UCSD-AML1 (cell line): ENCODE measurements at regions not wholly inside any gene's neighbourhood (a gene's known extent, or its start where the extent isn't known, plus 50 kb on each side); places are given as distances from the start of the nearest gene placed in this dataset.

Experiments used
- DNase-seq: peaks from one replicate; lab custom pipeline; 2025; ENCODE audit not compliant: unreplicated experiment; lab: John Stamatoyannopoulos, UW

DNA sequence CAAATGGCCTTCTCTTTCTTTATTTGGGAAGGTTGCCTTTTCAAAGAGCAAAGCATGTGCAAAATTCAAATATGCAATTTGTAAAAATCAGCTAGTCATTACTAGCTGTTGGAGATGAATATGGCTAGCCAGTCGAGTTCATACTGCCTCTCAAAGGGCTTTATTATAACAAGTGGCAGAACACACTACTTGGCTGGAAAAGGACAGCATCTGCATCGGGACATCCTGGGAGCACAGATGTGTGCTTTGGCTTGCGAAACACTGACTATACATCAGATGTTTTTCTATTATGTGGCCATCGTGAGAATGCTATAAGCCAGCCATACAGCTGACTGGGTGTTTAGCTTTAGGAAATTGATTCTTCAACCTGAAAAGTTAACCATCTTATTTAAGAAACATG is 424.2 kb downstream of the KCTD12 start:
- no peak for DNase-seq

DNA sequence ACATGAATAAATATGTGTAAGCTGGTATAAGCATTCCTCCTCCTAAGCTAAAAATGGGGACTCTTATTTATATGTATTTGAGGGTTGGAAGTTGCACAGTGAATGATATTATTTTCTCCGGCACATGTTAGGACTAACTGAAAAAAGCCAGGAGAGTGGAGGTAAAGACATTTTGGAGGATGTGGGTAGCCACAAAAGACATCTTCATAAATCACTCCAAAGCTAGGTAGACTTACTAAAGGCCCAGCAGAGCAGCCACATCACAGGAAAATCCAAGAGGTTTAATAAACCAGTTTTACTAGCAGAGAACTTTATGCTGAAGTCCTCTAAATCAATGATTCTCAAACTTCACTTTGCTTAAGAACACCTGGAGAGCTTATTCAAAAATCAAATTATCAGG is 424.7 kb downstream of the KCTD12 start:
- DNase-seq = no peak

DNA sequence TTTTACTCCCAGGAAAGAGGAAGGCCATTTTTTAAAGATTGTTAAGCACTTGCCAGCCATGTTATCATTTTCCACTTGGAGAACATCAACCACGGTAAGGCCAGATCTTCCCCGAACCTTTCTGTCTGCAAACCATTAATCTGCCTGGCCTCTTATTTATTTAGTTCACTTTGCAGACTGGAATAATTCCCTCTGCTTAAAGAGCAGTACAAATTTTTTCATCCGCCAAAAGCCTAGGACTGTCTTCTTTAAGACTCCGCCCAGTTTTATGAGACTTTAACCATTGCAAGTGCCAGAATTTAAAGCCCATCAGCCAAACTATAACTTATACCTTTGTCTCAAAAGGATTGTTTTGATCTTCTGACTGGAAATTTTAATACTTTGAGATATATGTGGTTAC is 426.3 kb downstream of the KCTD12 start:
- DNase-seq = no peak

DNA sequence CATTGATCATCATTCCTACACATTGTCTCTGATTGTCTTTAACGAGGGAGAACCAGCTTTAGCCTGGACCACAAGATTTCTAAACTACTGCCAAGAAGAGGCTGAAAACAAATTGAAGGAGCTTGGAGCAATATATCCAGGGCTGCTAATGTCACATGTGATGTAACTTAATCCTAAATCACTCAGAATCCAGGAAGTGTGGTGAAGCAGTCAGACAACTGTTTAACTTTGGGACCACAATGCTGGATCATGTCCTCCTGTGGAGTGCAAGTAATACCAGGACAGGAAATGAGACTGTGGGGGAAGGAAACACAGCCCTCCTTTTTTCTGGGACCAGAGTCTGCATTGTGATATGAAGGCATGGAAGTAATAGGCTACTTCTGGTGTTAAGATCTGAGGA is 430.2 kb downstream of the KCTD12 start:
- DNase-seq = peak; percentile 51

DNA sequence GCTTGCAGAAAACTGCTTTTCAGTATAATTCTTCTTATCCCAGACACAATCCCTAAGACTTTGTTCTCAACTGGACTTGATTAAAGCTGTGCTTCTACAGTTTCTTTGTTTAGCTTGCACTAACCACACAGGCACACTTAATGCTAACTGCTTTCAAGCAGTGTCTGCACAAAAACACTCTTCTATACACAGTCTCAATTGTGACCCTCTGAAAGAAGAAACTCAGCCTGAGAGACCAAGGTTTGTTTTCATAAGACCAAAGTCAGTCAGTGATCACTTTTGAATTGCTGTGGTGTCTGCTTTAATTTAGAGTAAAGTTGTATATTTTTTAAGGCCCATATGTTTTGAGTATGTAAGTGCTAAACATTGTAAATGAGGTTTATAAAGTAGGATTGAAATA is 431.2 kb downstream of the KCTD12 start:
- no peak for DNase-seq

DNA sequence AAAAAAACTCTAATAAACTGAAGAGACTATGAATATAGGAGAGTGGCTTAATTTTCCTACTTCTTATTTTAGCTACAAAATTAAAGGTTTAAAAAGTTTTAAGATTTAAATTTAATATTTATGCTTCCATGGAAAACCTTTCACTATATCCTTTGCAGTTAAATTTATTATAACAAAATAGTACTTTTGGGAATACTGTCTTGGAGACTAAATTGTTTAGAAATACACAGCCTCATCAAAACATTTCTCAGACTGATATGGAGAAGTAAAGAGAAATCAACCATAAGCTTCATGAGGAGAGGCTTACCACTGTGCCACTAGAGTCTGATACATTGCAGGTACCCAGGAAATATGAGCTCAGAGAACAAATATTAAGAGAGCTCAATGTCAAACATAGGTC is 436.5 kb downstream of the KCTD12 start:
- no peak for DNase-seq

DNA sequence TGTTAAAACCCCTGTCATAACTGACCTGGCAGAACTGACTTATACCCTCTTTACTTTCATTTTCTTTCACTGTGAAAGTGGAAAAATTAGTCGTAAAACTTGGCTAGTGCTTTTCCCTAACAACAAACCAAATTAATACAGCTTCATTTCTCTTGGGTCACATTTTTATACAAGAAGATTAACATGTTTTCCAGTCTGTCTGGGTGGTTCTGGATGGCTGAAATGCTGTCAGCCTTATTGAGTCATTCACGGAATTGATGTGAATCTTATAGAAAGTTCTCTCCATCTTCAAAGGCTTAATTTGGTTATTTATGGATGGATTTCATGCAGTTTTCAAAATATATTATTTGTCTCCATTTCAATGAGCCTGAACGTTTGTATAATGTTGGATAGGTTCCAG is 440.0 kb downstream of the KCTD12 start:
- DNase-seq = no peak

DNA sequence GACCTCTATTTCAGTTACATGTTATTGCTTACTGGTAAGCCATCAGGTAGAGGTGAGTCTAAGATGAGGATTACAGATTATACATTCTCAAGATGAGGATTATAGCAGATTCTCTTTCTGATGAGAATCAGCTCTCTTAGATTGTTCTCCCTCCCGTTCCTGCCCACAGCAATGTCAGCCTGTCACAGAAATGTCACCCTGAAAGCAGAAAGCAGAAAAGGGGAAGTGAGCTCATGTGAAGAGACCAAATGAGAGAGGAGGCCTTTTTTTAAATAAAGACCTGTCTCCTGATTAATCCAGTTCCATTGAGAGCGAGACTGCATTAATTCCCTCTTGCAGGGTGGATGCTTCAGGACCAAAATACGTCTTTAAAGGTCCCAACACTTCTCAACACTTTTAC is 445.6 kb downstream of the KCTD12 start:
- DNase-seq = peak; percentile 8

DNA sequence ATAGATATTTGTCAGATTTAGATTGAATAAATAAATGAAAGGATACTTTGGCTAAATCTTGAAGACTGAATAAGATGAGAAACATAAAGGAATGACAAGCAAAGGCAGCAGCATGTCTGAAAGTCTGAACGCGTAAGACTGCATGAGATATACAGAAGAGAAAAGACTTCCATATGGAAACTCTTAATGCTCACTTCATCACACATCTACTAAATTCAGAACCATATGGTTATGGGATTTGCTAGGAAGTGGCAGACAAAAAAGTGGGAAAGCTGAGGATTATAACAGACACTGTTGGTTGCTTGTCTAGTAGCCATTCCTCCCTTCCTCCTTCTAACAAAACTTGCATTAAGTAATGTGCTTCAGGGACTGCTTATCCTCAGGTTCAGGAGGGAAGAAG is 446.7 kb downstream of the KCTD12 start:
- DNase-seq = no peak

DNA sequence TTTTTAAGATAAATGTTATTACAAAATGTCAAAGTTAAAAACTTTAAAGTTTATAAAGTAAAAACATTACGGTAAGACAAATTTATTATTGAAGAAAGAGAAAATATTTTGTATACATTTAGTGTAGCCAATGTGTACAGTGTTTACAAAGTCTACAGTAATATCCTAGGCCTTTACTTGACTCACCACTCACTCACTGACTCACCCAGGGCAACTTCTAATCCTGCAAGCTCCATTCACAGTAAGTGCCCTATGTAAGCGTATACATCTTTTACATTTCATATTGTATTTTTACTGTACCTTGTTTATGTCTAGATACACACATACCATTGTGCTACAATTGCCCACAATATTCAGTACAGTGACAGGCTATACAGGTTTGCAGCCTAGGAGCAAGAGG is 448.2 kb downstream of the KCTD12 start:
- no peak for DNase-seq

DNA sequence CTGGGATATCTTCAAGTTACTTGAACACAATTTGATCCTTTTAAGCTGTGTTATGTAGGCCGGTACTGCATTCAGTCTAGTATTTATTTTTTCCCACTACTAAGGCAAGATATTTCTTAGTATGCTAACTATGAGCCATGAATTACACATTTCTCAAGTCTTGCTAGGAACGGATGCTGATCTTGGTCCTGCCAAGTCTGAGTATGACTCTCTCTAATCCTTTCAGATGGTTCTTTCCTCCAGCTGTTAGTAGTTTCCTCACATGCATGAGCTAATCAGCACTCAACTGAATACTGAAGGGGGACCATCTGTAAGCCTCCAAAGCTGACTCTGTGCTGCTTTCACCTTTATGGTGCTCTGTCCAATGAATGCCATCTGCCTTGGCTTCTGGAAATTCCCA is 460.3 kb downstream of the KCTD12 start:
- DNase-seq = no peak

DNA sequence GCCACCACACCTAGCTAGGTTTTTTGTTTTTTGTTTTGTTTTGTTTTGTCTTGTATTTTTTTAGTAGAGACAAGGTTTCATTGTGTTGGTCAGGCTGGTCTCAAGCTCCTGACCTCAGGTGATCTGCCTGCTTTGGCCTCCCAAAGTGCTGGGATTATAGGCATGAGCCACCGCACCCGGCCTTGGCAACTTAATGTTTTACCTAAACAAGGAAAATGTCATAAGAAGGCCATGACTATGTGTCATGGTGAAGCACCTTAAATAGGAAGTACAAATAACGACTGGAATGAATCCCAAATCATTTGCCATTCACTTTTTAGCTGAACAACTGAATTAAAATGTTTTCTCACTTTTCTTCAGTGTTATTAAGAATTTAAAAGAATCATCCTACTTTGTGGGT is 465.2 kb downstream of the KCTD12 start:
- DNase-seq = no peak

DNA sequence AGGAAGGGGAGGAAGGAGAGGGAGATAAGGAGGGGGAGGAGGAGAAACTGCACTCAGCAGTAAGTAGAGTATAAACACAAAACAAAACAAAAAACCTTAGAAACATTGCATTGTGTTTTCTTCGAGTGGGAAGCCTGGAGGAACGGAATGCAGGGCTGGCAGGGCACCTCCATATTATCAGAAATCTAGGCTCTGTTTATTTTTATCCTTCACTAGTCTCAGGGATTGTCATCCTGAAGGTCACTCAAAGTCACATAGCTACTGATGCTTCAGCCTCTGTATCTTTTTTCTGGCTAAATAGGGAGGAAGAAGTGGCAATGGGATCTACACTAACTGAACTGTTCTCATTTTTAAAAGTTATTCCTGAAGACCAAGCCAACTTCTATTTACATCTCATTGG is 467.8 kb downstream of the KCTD12 start:
- DNase-seq = no peak

DNA sequence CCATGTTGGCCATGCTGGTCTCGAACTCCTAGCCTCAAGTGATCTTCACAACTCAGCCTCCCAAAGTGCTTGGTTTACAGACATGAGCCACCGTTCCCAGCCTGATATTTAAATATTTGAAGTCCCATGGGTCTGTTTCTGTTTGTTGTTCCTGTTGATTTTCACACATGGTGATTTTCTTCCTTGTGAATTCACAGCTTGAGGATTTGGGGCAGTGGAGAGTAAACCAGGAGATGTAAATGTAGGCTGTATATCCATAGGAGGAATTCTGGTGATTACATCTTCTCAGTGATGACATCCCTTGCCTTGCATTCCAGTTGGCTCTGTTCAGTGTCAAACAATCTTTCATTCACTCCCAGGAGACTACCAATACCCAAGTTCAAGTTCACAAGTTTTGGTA is 471.9 kb downstream of the KCTD12 start:
- no peak for DNase-seq

DNA sequence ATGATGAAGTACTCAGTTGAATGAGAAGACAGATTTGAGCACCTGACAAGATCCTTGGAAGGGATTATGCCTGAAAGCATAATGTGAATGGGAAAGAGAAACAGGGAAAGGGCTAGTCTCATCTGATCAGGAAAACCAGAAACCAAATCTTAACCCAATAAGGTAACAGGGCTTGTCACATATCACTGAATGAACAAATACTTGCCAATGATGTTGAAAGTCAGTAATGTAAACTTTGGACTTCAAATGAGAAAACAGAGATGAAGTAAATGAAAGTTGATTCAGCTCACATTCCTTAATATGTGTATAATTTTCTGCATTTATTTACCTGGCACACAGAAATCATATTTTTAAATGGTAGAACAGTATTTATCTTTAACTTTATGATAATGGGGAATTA is 480.0 kb downstream of the KCTD12 start:
- no peak for DNase-seq

DNA sequence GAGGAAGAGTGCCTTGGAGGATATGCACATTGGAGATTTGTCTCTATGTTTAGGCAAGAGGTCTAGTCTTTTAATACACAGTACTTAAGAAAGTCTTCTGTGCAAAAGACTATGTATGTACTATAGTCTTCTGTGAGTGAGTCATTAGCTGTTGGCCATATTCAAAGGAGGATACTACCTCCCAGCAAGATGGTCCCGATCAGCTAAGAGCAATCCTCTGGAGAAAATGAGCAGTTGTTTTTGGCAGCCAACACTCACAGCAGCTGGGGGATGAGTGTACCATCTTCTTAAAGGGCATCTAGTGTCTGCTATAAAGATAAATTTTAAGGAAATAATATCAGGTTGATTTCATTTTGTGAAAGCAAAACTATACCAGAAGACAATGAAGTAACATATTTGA is 487.8 kb downstream of the KCTD12 start:
- no peak for DNase-seq

DNA sequence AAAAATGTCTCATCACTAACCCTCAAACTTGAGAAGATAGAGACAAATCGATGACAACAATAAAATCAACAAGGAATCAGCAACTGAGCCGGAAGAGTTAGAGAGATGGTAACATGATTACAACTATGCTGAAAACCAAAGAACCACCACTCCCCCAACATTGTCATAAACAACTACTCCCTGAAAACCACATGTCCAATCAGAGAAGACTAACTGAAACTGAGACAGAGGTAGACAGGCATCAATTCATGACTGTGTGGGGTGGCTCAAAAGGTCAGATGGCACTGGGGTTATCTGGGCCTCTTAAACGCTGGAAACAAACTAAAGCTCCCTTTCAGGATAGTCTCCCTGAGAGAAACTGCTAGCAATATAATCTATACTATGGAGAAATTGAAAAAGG is 488.8 kb downstream of the KCTD12 start:
- no peak for DNase-seq

DNA sequence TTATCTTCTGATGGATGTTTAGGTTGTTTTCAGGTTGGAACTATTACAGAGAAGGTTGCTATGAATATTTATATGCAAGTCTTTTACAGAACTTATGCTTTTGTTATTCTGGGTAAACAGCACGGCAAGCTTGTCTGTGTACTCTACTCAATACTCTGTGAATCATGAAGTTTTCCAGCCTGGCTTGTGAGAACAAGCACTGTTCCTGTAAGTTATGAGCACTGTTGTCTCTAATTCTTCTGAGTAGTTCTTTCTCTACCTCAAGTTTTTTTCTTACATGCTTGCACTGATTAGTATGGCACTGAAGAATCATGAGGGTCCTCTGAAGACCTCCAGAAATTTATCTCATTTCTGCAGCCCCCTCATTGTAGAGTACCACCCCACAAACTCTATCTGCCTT is 496.9 kb downstream of the KCTD12 start:
- no peak for DNase-seq

DNA sequence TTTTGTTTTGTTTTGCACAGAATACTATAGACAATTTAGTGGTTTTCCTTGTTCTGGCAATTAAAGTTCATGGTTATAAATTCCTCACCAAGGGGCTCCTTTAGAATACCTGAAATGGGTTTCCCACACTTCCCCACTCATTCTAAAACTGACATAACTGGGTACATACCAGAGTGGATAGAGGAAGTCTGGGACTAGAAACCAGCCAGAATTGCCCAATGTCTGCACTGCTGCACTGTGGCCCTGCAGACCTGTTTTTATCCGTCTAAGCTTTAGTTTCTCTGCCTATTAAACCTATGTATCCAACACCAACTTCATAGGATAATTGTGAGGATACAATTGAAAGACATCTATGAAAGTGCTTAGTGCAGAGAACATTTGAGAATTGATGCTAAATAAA is 498.6 kb downstream of the KCTD12 start:
- DNase-seq = peak; percentile 9

DNA sequence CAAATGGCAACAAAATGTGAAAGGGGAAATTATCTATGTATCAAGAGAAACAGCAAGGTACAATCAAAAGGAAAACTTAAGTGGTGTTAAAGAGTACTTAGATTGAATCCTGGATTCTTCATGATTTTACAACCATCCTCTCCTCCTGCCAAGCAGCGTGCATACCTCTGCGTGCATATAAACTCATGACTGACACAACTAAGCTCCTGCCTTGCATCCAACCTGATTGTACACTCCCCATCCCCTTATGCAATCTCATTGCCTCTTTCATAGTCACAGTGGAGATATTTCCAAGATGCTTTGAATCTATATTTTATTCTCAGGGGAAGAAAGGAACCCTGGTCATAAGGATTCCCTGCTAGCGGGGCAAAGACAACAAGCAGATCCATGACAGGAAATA is 499.9 kb downstream of the KCTD12 start:
- DNase-seq = no peak

DNA sequence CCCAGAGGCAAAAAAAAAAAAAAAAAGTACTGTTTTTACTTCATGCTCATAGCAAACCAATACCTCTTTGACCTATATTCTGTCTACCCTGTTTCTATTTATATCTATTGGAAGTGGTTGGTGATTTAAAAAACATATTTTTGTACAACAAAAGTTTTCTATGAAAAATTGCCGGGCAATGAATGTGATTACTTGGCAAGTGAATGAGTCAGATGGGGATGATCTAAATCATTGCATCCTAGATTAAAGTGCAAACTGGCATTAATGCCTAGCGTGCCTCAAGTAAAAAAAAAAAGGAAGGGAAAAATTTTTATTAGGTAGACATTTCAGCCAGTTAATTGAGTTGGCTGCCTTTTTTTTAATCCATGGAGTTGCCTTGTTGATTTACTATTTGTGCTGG is 500.6 kb downstream of the KCTD12 start:
- DNase-seq = no peak

DNA sequence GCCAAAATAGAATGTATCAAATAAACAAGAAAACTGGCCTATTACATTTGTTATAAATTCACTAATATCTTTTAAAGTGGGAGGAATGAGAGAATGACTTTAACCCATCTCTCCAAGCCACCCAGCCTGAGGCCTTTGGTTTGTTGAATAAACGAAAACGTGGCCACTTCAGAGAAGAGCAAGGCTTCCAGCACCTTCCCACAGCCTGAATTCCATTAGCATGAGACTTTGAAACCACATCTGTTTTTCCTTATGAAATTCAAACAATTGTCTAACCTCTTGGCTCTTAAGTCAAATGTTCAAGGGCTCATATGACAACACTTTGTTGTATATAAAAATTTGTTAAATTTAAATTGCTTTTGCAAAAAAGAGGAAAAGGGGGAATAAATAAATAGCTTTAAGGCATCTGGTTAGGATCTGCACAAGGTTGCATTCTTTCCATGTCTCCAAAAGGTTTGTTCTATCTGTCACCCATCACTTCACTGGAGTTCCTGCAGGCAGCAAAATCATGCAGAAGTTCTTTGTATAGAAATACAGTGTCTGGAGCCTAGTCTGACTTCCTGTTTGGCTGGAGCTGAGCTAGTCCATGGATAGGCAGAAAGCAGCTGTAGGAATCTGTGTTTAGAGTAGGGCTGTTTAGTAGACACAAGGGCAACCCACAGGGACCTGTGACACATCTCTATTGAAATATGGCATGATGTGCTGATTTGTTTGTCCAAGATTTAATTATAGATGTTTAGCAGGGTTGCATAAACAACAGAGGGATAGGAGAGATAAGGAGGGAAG is 502.3 kb downstream of the KCTD12 start:
- peak; percentile 7 for DNase-seq

DNA sequence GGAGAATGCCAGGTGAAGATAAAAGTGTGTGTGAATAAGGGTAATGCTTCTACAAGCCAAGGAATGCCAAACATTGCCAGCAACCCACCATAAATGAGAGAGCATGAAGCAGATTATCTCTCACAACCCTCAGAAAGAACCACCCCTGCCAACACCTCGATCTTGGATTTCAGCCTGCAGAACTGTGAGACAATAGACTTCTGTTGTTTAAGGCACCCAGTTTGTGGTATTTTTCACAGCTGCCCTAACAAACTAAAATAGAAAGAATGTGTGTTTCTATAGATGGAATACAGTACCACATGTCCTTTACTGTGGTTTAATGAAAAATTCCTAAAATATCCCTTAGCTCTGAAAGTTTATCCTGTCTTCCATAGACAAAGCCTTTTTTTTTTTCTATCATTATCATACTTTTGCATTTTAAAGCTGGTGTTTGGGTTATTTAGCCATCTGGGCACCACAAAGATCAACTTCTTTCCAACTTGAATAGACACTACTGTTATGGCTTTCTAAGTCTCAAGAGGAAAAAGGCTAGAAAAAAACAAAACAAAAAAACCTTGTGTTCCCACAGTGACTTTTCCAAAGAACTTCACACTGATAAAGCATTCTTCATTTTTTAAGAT is 505.6 kb downstream of the KCTD12 start:
- DNase-seq = no peak
